Esophagus muscularis mucosa (tissue), 4 donors: ENCODE measurements at regions not wholly inside any gene's neighbourhood (a gene's known extent, or its start where the extent isn't known, plus 50 kb on each side); places are given as distances from the start of the nearest gene placed in this dataset.

Source experiments
- DNase-seq: peaks from one replicate; pipeline ENCODE4 v3.0.0-alpha.2; 2017; ENCODE audit errors: extremely low spot score
- H3K27ac ChIP-seq, 4 donors: fragments of 200-600 bp; sonication (generic); replicated peaks in 1 of 4; 1 replicate in 3 of 4; 2 replicates in 1 of 4; pipeline ENCODE4 v1.5.1; 2016 to 2019; ENCODE audit warnings: mild to moderate bottlenecking in 1 of 4
- H3K27me3 ChIP-seq, 4 donors: fragments of 200-600 bp; sonication (generic); one replicate each; pipeline versions ENCODE4 v1.5.1 to v1.6.0; 2016 to 2019
- H3K36me3 ChIP-seq, 4 donors: fragments of 200-600 bp; sonication (generic); one replicate each; pipeline ENCODE4 v1.5.1; 2016 to 2019
- H3K4me1 ChIP-seq, 4 donors: fragments of 200-600 bp; sonication (generic); one replicate each; pipeline ENCODE4 v1.5.1; 2016 to 2019
- H3K4me3 ChIP-seq, 4 donors: fragments of 200-600 bp; sonication (generic); 1 replicate in 2 of 4; 2 replicates in 2 of 4; pipeline ENCODE4 v1.5.1; 2016 to 2019; ENCODE audit warnings: mild to moderate bottlenecking in 4 of 4, moderate library complexity in 1 of 4
- H3K9me3 ChIP-seq, 4 donors: fragments of 200-600 bp; sonication (generic); 1 replicate in 3 of 4; 2 replicates in 1 of 4; pipeline ENCODE4 v1.5.1; 2016 to 2019
- EP300 ChIP-seq: sonication (generic); formaldehyde crosslinking; IDR thresholded peaks from one replicate; pipeline ENCODE4 v1.6.1; 2017; ENCODE audit warnings: antibody characterized with exemption
- POLR2A ChIP-seq: fragments of 450-650 bp; IDR thresholded peaks from one replicate; pipeline ENCODE4 v1.6.1; 2017; ENCODE audit warnings: antibody characterized with exemption, moderate library complexity, mild to moderate bottlenecking, low read depth
- POLR2AphosphoS5 ChIP-seq, 2 donors: sonication (generic); formaldehyde crosslinking; IDR thresholded peaks; one replicate each; pipeline ENCODE4 v1.6.1; 2017; ENCODE audit warnings: antibody characterized with exemption in 2 of 2
- WGBS: methylation state at CpG from one replicate; pipeline ENCODE4 v1.1.5; 2018; 5-methylcytosine and 5-hydroxymethylcytosine counted together
- intact Hi-C: fragments of 100-400 bp; cut with DNase I; formaldehyde crosslinking; loops from one replicate; pipeline ENCODE4 v1.15.1; 2023
- TF ChIP-seq, protein P1 (sequence below), 3 experiments: fragments of 200-600 bp in 2 of 3; fragments of 450-650 bp in 1 of 3; sonication (generic) in 2 of 3; IDR thresholded peaks; one replicate each; pipeline ENCODE4 v1.5.1; 2017 to 2019; ENCODE audit warnings: antibody characterized with exemption in 3 of 3, mild to moderate bottlenecking in 2 of 3, moderate library complexity in 1 of 3

- no peaks in the 10 kb centered on the region for H3K27me3 ChIP-seq
- 45% methylated on average over 2 of the region's 2 CpGs for WGBS
- no peak for TF ChIP-seq POLR2AphosphoS5 (IDR thresholded peaks at IDR 0.05)
- TF ChIP-seq, protein P1, sequence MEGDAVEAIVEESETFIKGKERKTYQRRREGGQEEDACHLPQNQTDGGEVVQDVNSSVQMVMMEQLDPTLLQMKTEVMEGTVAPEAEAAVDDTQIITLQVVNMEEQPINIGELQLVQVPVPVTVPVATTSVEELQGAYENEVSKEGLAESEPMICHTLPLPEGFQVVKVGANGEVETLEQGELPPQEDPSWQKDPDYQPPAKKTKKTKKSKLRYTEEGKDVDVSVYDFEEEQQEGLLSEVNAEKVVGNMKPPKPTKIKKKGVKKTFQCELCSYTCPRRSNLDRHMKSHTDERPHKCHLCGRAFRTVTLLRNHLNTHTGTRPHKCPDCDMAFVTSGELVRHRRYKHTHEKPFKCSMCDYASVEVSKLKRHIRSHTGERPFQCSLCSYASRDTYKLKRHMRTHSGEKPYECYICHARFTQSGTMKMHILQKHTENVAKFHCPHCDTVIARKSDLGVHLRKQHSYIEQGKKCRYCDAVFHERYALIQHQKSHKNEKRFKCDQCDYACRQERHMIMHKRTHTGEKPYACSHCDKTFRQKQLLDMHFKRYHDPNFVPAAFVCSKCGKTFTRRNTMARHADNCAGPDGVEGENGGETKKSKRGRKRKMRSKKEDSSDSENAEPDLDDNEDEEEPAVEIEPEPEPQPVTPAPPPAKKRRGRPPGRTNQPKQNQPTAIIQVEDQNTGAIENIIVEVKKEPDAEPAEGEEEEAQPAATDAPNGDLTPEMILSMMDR (IDR thresholded peaks at IDR 0.05) = no peak
- TF ChIP-seq EP300 = no peak
- no peak for TF ChIP-seq POLR2A
- no peak overlapping the region for H3K27ac ChIP-seq
- H3K4me3 ChIP-seq = no peak overlapping the region
- H3K9me3 ChIP-seq = no peaks in the 10 kb centered on the region
- no peaks in the 10 kb centered on the region for H3K36me3 ChIP-seq
- H3K4me1 ChIP-seq = no peaks in the 10 kb centered on the region
- intact Hi-C loops = no loop called here
- DNase-seq = no peak
These were observed 241.5 kb downstream of the SNAPC1 start for GRCh38 chr14:62003701-62004100.

DNA sequence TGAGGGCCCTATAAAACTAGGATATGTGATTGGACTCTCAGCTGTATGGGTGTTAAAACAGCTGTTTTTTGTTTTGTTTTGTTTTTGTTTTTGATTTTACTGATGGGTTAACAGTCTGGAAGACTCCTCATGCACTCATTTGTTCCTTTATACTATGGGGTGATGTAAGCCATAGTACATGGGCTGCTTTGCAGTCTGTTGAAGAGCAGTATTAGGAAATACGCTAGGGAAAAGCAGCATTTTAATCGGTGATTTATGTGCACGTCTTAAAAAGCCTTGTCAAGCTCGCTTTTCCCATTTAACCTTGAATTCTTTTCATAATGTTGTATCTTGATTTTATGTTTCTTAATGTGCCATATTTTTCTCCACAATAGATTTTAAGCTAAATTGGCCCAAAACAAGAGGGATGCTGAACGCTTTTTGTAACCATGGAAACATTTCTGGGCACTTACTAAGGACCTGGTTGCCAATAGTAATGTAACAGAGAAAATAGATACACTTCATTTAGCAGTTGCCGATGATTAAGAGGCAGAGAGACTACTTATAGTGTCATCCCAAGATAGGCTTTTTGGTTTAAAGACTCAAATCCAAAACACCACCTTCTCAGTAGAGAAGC is 244.0 kb downstream of the SNAPC1 start:
- intact Hi-C loops = no loop called here
- no peaks in the 10 kb centered on the region for H3K27me3 ChIP-seq
- no peak overlapping the region for H3K27ac ChIP-seq
- H3K36me3 ChIP-seq = no peaks in the 10 kb centered on the region
- H3K4me3 ChIP-seq = no peak overlapping the region
- WGBS = 78% methylated on average over 6 of the region's 6 CpGs
- no peaks in the 10 kb centered on the region for H3K4me1 ChIP-seq
- no peaks in the 10 kb centered on the region for H3K9me3 ChIP-seq
- TF ChIP-seq POLR2A (no peak), POLR2AphosphoS5 (IDR thresholded peaks at IDR 0.05) (no peak), EP300 (no peak)
- TF ChIP-seq, protein P1 (IDR thresholded peaks at IDR 0.05) = no peak
- DNase-seq = no peak

GRCh38 chr14:62015243-62015642 is 253.0 kb downstream of the SNAPC1 start:
- no peak for DNase-seq
- TF ChIP-seq, protein P1 (IDR thresholded peaks at IDR 0.05) = no peak
- TF ChIP-seq POLR2AphosphoS5 (IDR thresholded peaks at IDR 0.05) (no peak), POLR2A (no peak), EP300 (no peak)
- H3K36me3 ChIP-seq = no peaks in the 10 kb centered on the region
- peaks cover 0 to 5% (median 0%) of the 10 kb centered on the region in 4 donors for H3K9me3 ChIP-seq
- intact Hi-C loops = no loop called here
- no peaks in the 10 kb centered on the region for H3K27me3 ChIP-seq
- H3K4me1 ChIP-seq = no peaks in the 10 kb centered on the region
- no peak overlapping the region for H3K4me3 ChIP-seq
- WGBS = 35% methylated on average over 1 of the region's 1 CpG
- no peak overlapping the region for H3K27ac ChIP-seq

GRCh38 chr14:62015945-62016344 is 253.7 kb downstream of the SNAPC1 start:
- TF ChIP-seq POLR2A = no peak
- TF ChIP-seq POLR2AphosphoS5 (IDR thresholded peaks at IDR 0.05) = no peak
- TF ChIP-seq EP300 = no peak
- TF ChIP-seq, protein P1 (IDR thresholded peaks at IDR 0.05) = no peak
- Histone ChIP-seq H3K4me1 (no peaks in the 10 kb centered on the region), H3K4me3 (no peak overlapping the region), H3K9me3 (peaks cover 0 to 5% (median 0%) of the 10 kb centered on the region in 4 donors), H3K27me3 (no peaks in the 10 kb centered on the region), H3K27ac (no peak overlapping the region), H3K36me3 (no peaks in the 10 kb centered on the region)
- 23% methylated on average over 2 of the region's 2 CpGs for WGBS
- no peak for DNase-seq
- intact Hi-C loops = no loop called here
